ENCODE measurements at regions not wholly inside any gene's neighbourhood (a gene's known extent, or its start where the extent isn't known, plus 50 kb on each side); places are given as distances from the start of the nearest gene placed in this dataset.

- TF ChIP-seq CTCF (IDR thresholded peaks at IDR 0.05) (no peak), POLR2AphosphoS5 (IDR thresholded peaks at IDR 0.05) (no peak), POLR2A (IDR thresholded peaks at IDR 0.05) (no peak)
Measured at GRCh38 chr10:36573246-36573645, 552.2 kb upstream of the ANKRD30A start.
